IMR-90 (cell line): ENCODE measurements at regions not wholly inside any gene's neighbourhood (a gene's known extent, or its start where the extent isn't known, plus 50 kb on each side); places are given as distances from the start of the nearest gene placed in this dataset.

Source experiments
- ATAC-seq: fragments of 200-7000 bp; cut with Tn5 transposase; 2 replicates; pipeline ENCODE4 v1.9.1; 2020; ENCODE audit warnings: low read depth, mild to moderate bottlenecking, moderate library complexity
- BruUV-seq: library from RNA; stranded (reverse); fragments of 400-500 nt; replicated peaks from 2 replicates; lab custom pipeline; 2021; lab: Mats Ljungman, UMichigan
- CTCF ChIA-PET: fragments of 300-600 bp; formaldehyde crosslinking; extraction: SDS; loops from one replicate; lab custom pipeline; 2021; ENCODE audit warnings: antibody characterized with exemption; lab: Yijun Ruan, JAX
- POLR2A ChIA-PET: fragments of 300-600 bp; sonication (Branson Sonifier 250); formaldehyde crosslinking; loops from one replicate; lab custom pipeline; 2022; ENCODE audit warnings: antibody characterized with exemption; ENCODE audit not compliant: unreplicated experiment; lab: Charles Lee
- DNase-seq: peaks from one replicate; pipeline ENCODE4 v3.0.0; 2013
- H2AFZ ChIP-seq: replicated peaks from 2 replicates; pipeline ENCODE3; 2013; ENCODE audit warnings: low read length, mild to moderate bottlenecking; ENCODE audit not compliant: poor library complexity
- H2AK5ac ChIP-seq: 2 replicates; pipeline ENCODE4 v1.6.1; 2013; ENCODE audit warnings: low read depth, low read length, inconsistent platforms
- H2AK9ac ChIP-seq: replicated peaks from 2 replicates; pipeline ENCODE3; 2013; ENCODE audit warnings: mild to moderate bottlenecking, low read depth, low read length, moderate library complexity; ENCODE audit not compliant: poor library complexity
- H2BK120ac ChIP-seq: 2 replicates; pipeline ENCODE4 v1.6.1; 2013; ENCODE audit warnings: low read depth, low read length, inconsistent platforms
- H2BK15ac ChIP-seq: 3 replicates; pipeline ENCODE4 v1.6.1; 2013; ENCODE audit warnings: low read depth, low read length, inconsistent platforms
- H2BK20ac ChIP-seq: 2 replicates; pipeline ENCODE4 v1.6.1; 2013; ENCODE audit warnings: low read depth, mild to moderate bottlenecking, inconsistent platforms, low read length, moderate library complexity
- H2BK5ac ChIP-seq: 2 replicates; pipeline ENCODE4 v1.6.1; 2013; ENCODE audit warnings: mild to moderate bottlenecking, low read depth, low read length, inconsistent platforms; ENCODE audit not compliant: poor library complexity, severe bottlenecking
- H3K14ac ChIP-seq: replicated peaks from 2 replicates; pipeline ENCODE4 v1.6.1; 2013; ENCODE audit warnings: low read depth, low read length, inconsistent platforms
- H3K18ac ChIP-seq: 2 replicates; pipeline ENCODE4 v1.6.1; 2013; ENCODE audit warnings: low read depth, low read length, control low read depth
- H3K23ac ChIP-seq: 2 replicates; pipeline ENCODE4 v1.6.1; 2013; ENCODE audit warnings: low read depth, low read length, inconsistent platforms
- H3K27ac ChIP-seq: 2 replicates; pipeline ENCODE4 v1.5.1; 2013; ENCODE audit warnings: mild to moderate bottlenecking, control low read depth, low read length; ENCODE audit not compliant: insufficient read depth
- H3K27me3 ChIP-seq: 2 replicates; pipeline ENCODE4 v1.6.1; 2013; ENCODE audit warnings: low read length; ENCODE audit not compliant: control insufficient read depth, insufficient read depth
- H3K36me3 ChIP-seq: 2 replicates; pipeline ENCODE4 v1.6.1; 2013; ENCODE audit warnings: low read length, mixed read lengths; ENCODE audit not compliant: control insufficient read depth, insufficient read depth
- H3K4ac ChIP-seq: 2 replicates; pipeline ENCODE4 v1.6.1; 2013; ENCODE audit warnings: low read depth, low read length, inconsistent platforms
- H3K4me1 ChIP-seq: 2 replicates; pipeline ENCODE4 v1.6.1; 2013; ENCODE audit warnings: low read length, mixed read lengths; ENCODE audit not compliant: control insufficient read depth, insufficient read depth
- H3K4me2 ChIP-seq: 2 replicates; pipeline ENCODE4 v1.6.1; 2013; ENCODE audit warnings: low read depth, mild to moderate bottlenecking, control low read depth, low read length, moderate library complexity
- H3K4me3 ChIP-seq: 2 replicates; pipeline ENCODE4 v1.5.1; 2013; ENCODE audit warnings: low read depth, mild to moderate bottlenecking, control low read depth, low read length, moderate library complexity; ENCODE audit not compliant: insufficient read depth
- H3K56ac ChIP-seq: 2 replicates; pipeline ENCODE4 v1.6.1; 2013; ENCODE audit warnings: low read length, inconsistent platforms; ENCODE audit not compliant: insufficient read depth; ENCODE audit errors: extremely low read depth
- H3K79me1 ChIP-seq, 2 experiments: 2 replicates each; pipeline ENCODE4 v1.6.1; 2013; ENCODE audit warnings: low read length in 2 of 2, inconsistent platforms in 1 of 2, low read depth in 1 of 2
- H3K9ac ChIP-seq: 2 replicates; pipeline ENCODE4 v1.6.1; 2013; ENCODE audit warnings: low read depth, low read length, control low read depth
- H3K9me1 ChIP-seq: 2 replicates; pipeline ENCODE4 v1.6.1; 2013; ENCODE audit warnings: low read length, inconsistent platforms; ENCODE audit not compliant: insufficient read depth
- H3K9me3 ChIP-seq: 2 replicates; pipeline ENCODE4 v1.6.1; 2013; ENCODE audit warnings: low read length; ENCODE audit not compliant: control insufficient read depth, insufficient read depth
- H4K20me1 ChIP-seq: 2 replicates; pipeline ENCODE4 v1.6.1; 2013; ENCODE audit warnings: low read length, inconsistent platforms; ENCODE audit not compliant: insufficient read depth
- H4K5ac ChIP-seq: 2 replicates; pipeline ENCODE4 v1.6.1; 2013; ENCODE audit warnings: mild to moderate bottlenecking, low read depth, low read length, control low read depth
- H4K8ac ChIP-seq, 2 experiments: 2 replicates each; pipeline ENCODE4 v1.6.1; 2013; ENCODE audit warnings: low read depth in 2 of 2, low read length in 2 of 2, control low read depth in 1 of 2, inconsistent platforms in 1 of 2
- H4K91ac ChIP-seq: 2 replicates; pipeline ENCODE4 v1.6.1; 2013; ENCODE audit warnings: low read depth, low read length, inconsistent platforms; ENCODE audit not compliant: insufficient read depth
- BHLHE40 ChIP-seq: fragments of 150-350 bp; IDR thresholded peaks from 2 replicates; pipeline ENCODE4 v1.6.1; 2016; ENCODE audit warnings: mild to moderate bottlenecking, low read depth, low read length
- CEBPB ChIP-seq: IDR thresholded peaks from 2 replicates; pipeline ENCODE4 v1.6.1; 2012; ENCODE audit warnings: low read depth, low read length, improper control_type of control experiment
- CHD1 ChIP-seq: IDR thresholded peaks from 2 replicates; pipeline ENCODE4 v1.6.1; 2012; ENCODE audit warnings: low read depth, low read length, improper control_type of control experiment
- FOS ChIP-seq: fragments of 150-350 bp; IDR thresholded peaks from 2 replicates; pipeline ENCODE4 v1.6.1; 2016; ENCODE audit warnings: low read depth, low read length
- MAFK ChIP-seq: IDR thresholded peaks from 2 replicates; pipeline ENCODE4 v1.6.1; 2012; ENCODE audit warnings: low read depth, low read length, improper control_type of control experiment
- MAZ ChIP-seq: IDR thresholded peaks from 2 replicates; pipeline ENCODE4 v1.6.1; 2012; ENCODE audit warnings: low read depth, mild to moderate bottlenecking, low read length, improper control_type of control experiment, moderate library complexity, borderline replicate concordance
- MXI1 ChIP-seq: IDR thresholded peaks from 2 replicates; pipeline ENCODE4 v1.6.1; 2012; ENCODE audit warnings: low read depth, mild to moderate bottlenecking, low read length, moderate library complexity, borderline replicate concordance
- NFE2L2 ChIP-seq: fragments of 150-350 bp; IDR thresholded peaks from 2 replicates; pipeline ENCODE4 v1.6.1; 2016; ENCODE audit warnings: low read depth, mild to moderate bottlenecking, low read length
- POLR2A ChIP-seq: IDR thresholded peaks from 2 replicates; pipeline ENCODE4 v1.6.1; 2012; ENCODE audit warnings: mild to moderate bottlenecking, low read depth, low read length
- RAD21 ChIP-seq: IDR thresholded peaks from 2 replicates; pipeline ENCODE4 v1.6.1; 2012; ENCODE audit warnings: low read length, improper control_type of control experiment
- RCOR1 ChIP-seq: IDR thresholded peaks from 2 replicates; pipeline ENCODE4 v1.6.1; 2012; ENCODE audit warnings: mild to moderate bottlenecking, low read length, improper control_type of control experiment; ENCODE audit not compliant: insufficient replicate concordance
- RFX5 ChIP-seq: IDR thresholded peaks from 2 replicates; pipeline ENCODE4 v1.8.0; 2012; ENCODE audit warnings: low read depth, mild to moderate bottlenecking, low read length, moderate library complexity
- SMC3 ChIP-seq: fragments of 150-350 bp; IDR thresholded peaks from 2 replicates; pipeline ENCODE4 v1.6.1; 2016; ENCODE audit warnings: low read depth, mild to moderate bottlenecking, antibody characterized with exemption, low read length, moderate library complexity
- WGBS, 2 experiments: methylation state at CpG; one replicate each; pipeline versions ENCODE4 v1.1.5 to v1.1.7; 2013; ENCODE audit warnings: missing lambda C conversion rate in 2 of 2; ENCODE audit not compliant: insufficient read length in 1 of 2; ENCODE audit errors: extremely low coverage in 2 of 2; 5-methylcytosine and 5-hydroxymethylcytosine counted together
- dilution Hi-C: fragments of 300-500 bp; cut with HindIII; formaldehyde crosslinking; loops from one replicate; pipeline ENCODE4 v1.14.3; 2018; ENCODE audit warnings: low sequenced_read_pairs; ENCODE audit not compliant: unreplicated experiment
- in situ Hi-C: fragments of 300-500 bp; cut with MboI; formaldehyde crosslinking; loops from 3 replicates; pipeline ENCODE4 v1.14.3; 2019; ENCODE audit warnings: low sequenced_read_pairs, inconsistent platforms, mixed read lengths
- intact Hi-C: fragments of 100-400 bp; cut with micrococcal nuclease; formaldehyde crosslinking; loops from 2 replicates; pipeline ENCODE4 v1.10.0; 2022
- TF ChIP-seq, protein P1 (sequence below): conservative IDR thresholded peaks from 2 replicates; pipeline ENCODE4 v1.5.1; 2012; ENCODE audit warnings: mild to moderate bottlenecking, low read depth, low read length, improper control_type of control experiment
- TF ChIP-seq, protein P2 (sequence below): fragments of 150-350 bp; IDR thresholded peaks from 2 replicates; pipeline ENCODE4 v1.6.1; 2016; ENCODE audit warnings: low read depth, mild to moderate bottlenecking, low read length, moderate library complexity, borderline replicate concordance
- TF ChIP-seq, protein P3 (sequence below): fragments of 150-350 bp; IDR thresholded peaks from 2 replicates; pipeline ENCODE4 v1.6.1; 2017; ENCODE audit warnings: mild to moderate bottlenecking, antibody characterized with exemption, low read length, low read depth

DNA sequence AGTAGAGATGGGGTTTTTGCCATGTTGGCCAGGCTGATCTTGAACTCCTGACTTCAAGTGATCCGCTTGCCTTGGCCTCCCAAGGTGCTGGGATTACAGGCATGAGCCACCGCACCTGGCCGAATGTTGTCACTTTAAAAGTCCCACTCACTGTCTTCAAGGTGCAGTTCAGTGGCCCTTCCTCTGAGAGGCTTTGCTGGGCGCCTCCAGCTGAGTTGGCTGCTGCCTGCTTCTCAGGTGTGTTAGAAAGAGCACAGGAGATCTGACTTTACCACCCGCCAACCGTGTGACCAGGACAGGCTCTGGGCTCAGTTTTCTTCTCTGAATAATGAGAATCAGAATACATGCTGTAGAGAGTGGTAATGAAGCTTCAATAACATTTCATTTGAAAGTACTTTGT is 207.4 kb downstream of the CEP135 start:
- ATAC-seq (no peak), DNase-seq (no peak)
- POLR2A ChIA-PET, result interaction anchor here (0.6 kb wide), 1 partner anchor 39 kb away, joined by 4 read pairs; no protein-coding TSS in a partner anchor
- Histone ChIP-seq H3K36me3 (no peaks in the 10 kb centered on the region), H4K91ac (no peak overlapping the region), H2AK5ac (no peak overlapping the region), H3K9ac (no peak overlapping the region), H3K4ac (no peak overlapping the region), H2AFZ (no peak overlapping the region), H3K14ac (no peak overlapping the region), H3K23ac (no peak overlapping the region), H3K9me1 (no peaks in the 10 kb centered on the region), H2BK5ac (no peak overlapping the region), H3K27ac (no peak overlapping the region), H4K20me1 (no peaks in the 10 kb centered on the region), H3K4me3 (no peak overlapping the region), H3K18ac (no peak overlapping the region), H2BK15ac (no peak overlapping the region), H3K4me2 (no peak overlapping the region), H2AK9ac (no peak overlapping the region), H2BK20ac (no peak overlapping the region), H2BK120ac (no peak overlapping the region), H3K79me1 (no peaks in the 10 kb centered on the region), H3K9me3 (no peaks in the 10 kb centered on the region), H3K4me1 (no peaks in the 10 kb centered on the region), H4K5ac (no peak overlapping the region), H4K8ac (no peak overlapping the region), H3K56ac (no peak overlapping the region), H3K27me3 (no peaks in the 10 kb centered on the region)
- CTCF ChIA-PET, result no interaction called here
- dilution Hi-C loops, result no loop called here
- in situ Hi-C loops, result no loop called here
- WGBS, 2 experiments, result 61% methylated on average over 3 of the region's 6 CpGs; no CpG with 5 or more reads in 1 of the 2 experiments
- intact Hi-C loops, result no loop called here
- TF ChIP-seq FOS (no peak), MXI1 (no peak), POLR2A (no peak), RCOR1 (no peak), MAZ (no peak), CHD1 (no peak), MAFK (no peak), BHLHE40 (no peak), NFE2L2 (no peak), RFX5 (no peak), RAD21 (no peak), SMC3 (no peak), CEBPB (no peak)
- TF ChIP-seq, protein P1, sequence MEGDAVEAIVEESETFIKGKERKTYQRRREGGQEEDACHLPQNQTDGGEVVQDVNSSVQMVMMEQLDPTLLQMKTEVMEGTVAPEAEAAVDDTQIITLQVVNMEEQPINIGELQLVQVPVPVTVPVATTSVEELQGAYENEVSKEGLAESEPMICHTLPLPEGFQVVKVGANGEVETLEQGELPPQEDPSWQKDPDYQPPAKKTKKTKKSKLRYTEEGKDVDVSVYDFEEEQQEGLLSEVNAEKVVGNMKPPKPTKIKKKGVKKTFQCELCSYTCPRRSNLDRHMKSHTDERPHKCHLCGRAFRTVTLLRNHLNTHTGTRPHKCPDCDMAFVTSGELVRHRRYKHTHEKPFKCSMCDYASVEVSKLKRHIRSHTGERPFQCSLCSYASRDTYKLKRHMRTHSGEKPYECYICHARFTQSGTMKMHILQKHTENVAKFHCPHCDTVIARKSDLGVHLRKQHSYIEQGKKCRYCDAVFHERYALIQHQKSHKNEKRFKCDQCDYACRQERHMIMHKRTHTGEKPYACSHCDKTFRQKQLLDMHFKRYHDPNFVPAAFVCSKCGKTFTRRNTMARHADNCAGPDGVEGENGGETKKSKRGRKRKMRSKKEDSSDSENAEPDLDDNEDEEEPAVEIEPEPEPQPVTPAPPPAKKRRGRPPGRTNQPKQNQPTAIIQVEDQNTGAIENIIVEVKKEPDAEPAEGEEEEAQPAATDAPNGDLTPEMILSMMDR, result no peak
- TF ChIP-seq, protein P2, sequence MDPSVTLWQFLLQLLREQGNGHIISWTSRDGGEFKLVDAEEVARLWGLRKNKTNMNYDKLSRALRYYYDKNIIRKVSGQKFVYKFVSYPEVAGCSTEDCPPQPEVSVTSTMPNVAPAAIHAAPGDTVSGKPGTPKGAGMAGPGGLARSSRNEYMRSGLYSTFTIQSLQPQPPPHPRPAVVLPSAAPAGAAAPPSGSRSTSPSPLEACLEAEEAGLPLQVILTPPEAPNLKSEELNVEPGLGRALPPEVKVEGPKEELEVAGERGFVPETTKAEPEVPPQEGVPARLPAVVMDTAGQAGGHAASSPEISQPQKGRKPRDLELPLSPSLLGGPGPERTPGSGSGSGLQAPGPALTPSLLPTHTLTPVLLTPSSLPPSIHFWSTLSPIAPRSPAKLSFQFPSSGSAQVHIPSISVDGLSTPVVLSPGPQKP, result no peak
- TF ChIP-seq, protein P3, sequence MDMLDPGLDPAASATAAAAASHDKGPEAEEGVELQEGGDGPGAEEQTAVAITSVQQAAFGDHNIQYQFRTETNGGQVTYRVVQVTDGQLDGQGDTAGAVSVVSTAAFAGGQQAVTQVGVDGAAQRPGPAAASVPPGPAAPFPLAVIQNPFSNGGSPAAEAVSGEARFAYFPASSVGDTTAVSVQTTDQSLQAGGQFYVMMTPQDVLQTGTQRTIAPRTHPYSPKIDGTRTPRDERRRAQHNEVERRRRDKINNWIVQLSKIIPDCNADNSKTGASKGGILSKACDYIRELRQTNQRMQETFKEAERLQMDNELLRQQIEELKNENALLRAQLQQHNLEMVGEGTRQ, result no peak
- no TSS peak for BruUV-seq
